Esophagus muscularis mucosa (tissue), 3 donors: ENCODE measurements at regions not wholly inside any gene's neighbourhood (a gene's known extent, or its start where the extent isn't known, plus 50 kb on each side); places are given as distances from the start of the nearest gene placed in this dataset.

Experiments
- CTCF ChIP-seq, 3 experiments: fragments of 200-600 bp in 2 of 3; fragments of 450-650 bp in 1 of 3; sonication (generic) in 2 of 3; IDR thresholded peaks; one replicate each; pipeline ENCODE4 v1.5.1; 2017 to 2019; ENCODE audit warnings: antibody characterized with exemption in 3 of 3, mild to moderate bottlenecking in 2 of 3, moderate library complexity in 1 of 3
- EP300 ChIP-seq: sonication (generic); formaldehyde crosslinking; IDR thresholded peaks from one replicate; pipeline ENCODE4 v1.6.1; 2017; ENCODE audit warnings: antibody characterized with exemption

GRCh38 chr3:102348904-102349303 is 85.9 kb upstream of the ZPLD1 start:
- no peak for TF ChIP-seq CTCF (IDR thresholded peaks at IDR 0.05)
- no peak for TF ChIP-seq EP300
